HCEC 1CT (cell line): ENCODE measurements at regions not wholly inside any gene's neighbourhood (a gene's known extent, or its start where the extent isn't known, plus 50 kb on each side); places are given as distances from the start of the nearest gene placed in this dataset.
"Not testable (repeated sequence)": the region's sequence is repeated elsewhere in the genome, so short reads cannot be mapped to it uniquely, and the experiment has no call there.

Source experiments
- DNase-seq: peaks from one replicate; pipeline ENCODE4 v3.0.0-alpha.2; 2017

- no peak for DNase-seq
Measured at GRCh38 chr5:166880456-166880855, 1411.0 kb upstream of the WWC1 start.

- DNase-seq, result no peak
Measured at GRCh38 chr5:166881802-166882201, 1409.6 kb upstream of the WWC1 start.

- DNase-seq, result no peak
Measured at GRCh38 chr5:166883016-166883415, 1408.4 kb upstream of the WWC1 start.

GRCh38 chr5:166898166-166898565, 1393.3 kb upstream of the WWC1 start:
- DNase-seq, result no peak

- no peak for DNase-seq
Measured at GRCh38 chr5:166899343-166899742, 1392.1 kb upstream of the WWC1 start.

- no peak for DNase-seq
Measured at GRCh38 chr5:166904571-166904970, 1386.9 kb upstream of the WWC1 start.

GRCh38 chr5:166906991-166907713, 1384.3 kb upstream of the WWC1 start:
- peak; percentile 18 for DNase-seq

- DNase-seq, result peak; percentile 64
Measured at GRCh38 chr5:166909040-166909439, 1382.4 kb upstream of the WWC1 start.

GRCh38 chr5:166909926-166910325, 1381.5 kb upstream of the WWC1 start:
- DNase-seq, result no peak

- DNase-seq, result no peak
Measured at GRCh38 chr5:166910995-166911394, 1380.5 kb upstream of the WWC1 start.

GRCh38 chr5:166916021-166916420, 1375.4 kb upstream of the WWC1 start:
- DNase-seq, result no peak

- no peak for DNase-seq
Measured at GRCh38 chr5:166926138-166926537, 1365.3 kb upstream of the WWC1 start.

- not testable (repeated sequence) for DNase-seq
Measured at GRCh38 chr5:166926806-166927475, 1364.5 kb upstream of the WWC1 start.

- DNase-seq, result no peak
Measured at GRCh38 chr5:166936351-166936750, 1355.1 kb upstream of the WWC1 start.

GRCh38 chr5:166938071-166938470, 1353.4 kb upstream of the WWC1 start:
- no peak for DNase-seq

- DNase-seq, result no peak
Measured at GRCh38 chr5:166942948-166943347, 1348.5 kb upstream of the WWC1 start.

GRCh38 chr5:166947045-166947444, 1344.4 kb upstream of the WWC1 start:
- no peak for DNase-seq

GRCh38 chr5:166948679-166949078, 1342.8 kb upstream of the WWC1 start:
- DNase-seq, result no peak

- DNase-seq, result no peak
Measured at GRCh38 chr5:166952048-166952447, 1339.4 kb upstream of the WWC1 start.

GRCh38 chr5:166957782-166958181, 1333.7 kb upstream of the WWC1 start:
- DNase-seq, result no peak

GRCh38 chr5:166959766-166960165, 1331.7 kb upstream of the WWC1 start:
- no peak for DNase-seq

- no peak for DNase-seq
Measured at GRCh38 chr5:166961028-166961427, 1330.4 kb upstream of the WWC1 start.

- DNase-seq, result no peak
Measured at GRCh38 chr5:166961913-166962312, 1329.5 kb upstream of the WWC1 start.

GRCh38 chr5:166962461-166962860, 1329.0 kb upstream of the WWC1 start:
- DNase-seq, result no peak

- no peak for DNase-seq
Measured at GRCh38 chr5:166963596-166963995, 1327.8 kb upstream of the WWC1 start.
